H1 (cell line): ENCODE measurements at regions not wholly inside any gene's neighbourhood (a gene's known extent, or its start where the extent isn't known, plus 50 kb on each side); places are given as distances from the start of the nearest gene placed in this dataset.

Source experiments
- CTCF ChIA-PET: fragments of 300-600 bp; sonication (Branson Sonifier 250); formaldehyde crosslinking; loops from one replicate; lab custom pipeline; 2021; ENCODE audit not compliant: partially characterized antibody; lab: Charles Lee
- POLR2A ChIA-PET: fragments of 300-600 bp; sonication (Branson Sonifier 250); formaldehyde crosslinking; loops from one replicate; lab custom pipeline; 2021; ENCODE audit warnings: inconsistent platforms; ENCODE audit not compliant: partially characterized antibody; lab: Charles Lee
- DNase-seq, 2 experiments: peaks; one replicate each; pipeline versions ENCODE4 v3.0.0 to v3.0.0-alpha.2; 2010 to 2022; ENCODE audit warnings: low spot score in 2 of 2, low read depth in 1 of 2, mixed read lengths in 1 of 2
- FAIRE-seq: peaks from 2 replicates; lab custom pipeline; 2011; peaks lifted over from hg19 to GRCh38; lab: Jason Lieb, UNC
- H2AFZ ChIP-seq: 2 replicates; pipeline ENCODE4 v1.8.1; 2012; ENCODE audit warnings: low read length, inconsistent platforms
- H2AK5ac ChIP-seq: 2 replicates; pipeline ENCODE4 v1.6.1; 2013; ENCODE audit warnings: low read depth, low read length
- H2BK120ac ChIP-seq: replicated peaks from 2 replicates; pipeline ENCODE3; 2013; ENCODE audit warnings: low read depth, low read length, inconsistent platforms
- H2BK12ac ChIP-seq: 2 replicates; pipeline ENCODE4 v1.6.1; 2013; ENCODE audit warnings: low read depth, low read length
- H2BK15ac ChIP-seq: 2 replicates; pipeline ENCODE4 v1.6.1; 2013; ENCODE audit warnings: low read length
- H2BK20ac ChIP-seq: 2 replicates; pipeline ENCODE4 v1.6.1; 2013; ENCODE audit warnings: low read length
- H2BK5ac ChIP-seq: 2 replicates; pipeline ENCODE4 v1.6.1; 2013; ENCODE audit warnings: low read depth, low read length
- H3K14ac ChIP-seq: 2 replicates; pipeline ENCODE4 v1.6.1; 2013; ENCODE audit warnings: inconsistent platforms; ENCODE audit not compliant: insufficient read length
- H3K18ac ChIP-seq: 2 replicates; pipeline ENCODE4 v1.6.1; 2013; ENCODE audit warnings: low read length; ENCODE audit errors: extremely low read depth
- H3K23ac ChIP-seq: 2 replicates; pipeline ENCODE4 v1.6.1; 2013; ENCODE audit warnings: inconsistent platforms; ENCODE audit not compliant: insufficient read length
- H3K23me2 ChIP-seq: 2 replicates; pipeline ENCODE4 v1.6.1; 2013; ENCODE audit warnings: low read depth, low read length
- H3K27ac ChIP-seq: 2 replicates; pipeline ENCODE4 v1.6.1; 2011; ENCODE audit warnings: low read depth, low read length, inconsistent platforms
- H3K27me3 ChIP-seq, 4 experiments: replicated peaks in 1 of 4; 1 replicate in 1 of 4; 2 replicates in 3 of 4; pipeline versions ENCODE4 v1.6.1 to v1.8.1; 2011 to 2013; ENCODE audit warnings: low read length in 3 of 4, mild to moderate bottlenecking in 3 of 4, inconsistent platforms in 2 of 4, mixed read lengths in 2 of 4, moderate library complexity in 1 of 4; ENCODE audit not compliant: control insufficient read depth in 3 of 4, insufficient read depth in 3 of 4; ENCODE audit errors: extremely low read depth in 1 of 4
- H3K36me3 ChIP-seq, 4 experiments: 2 replicates each; pipeline versions ENCODE4 v1.6.1 to v1.8.1; 2011 to 2013; ENCODE audit warnings: mild to moderate bottlenecking in 4 of 4, low read length in 3 of 4, moderate library complexity in 2 of 4, control low read depth in 1 of 4, inconsistent platforms in 1 of 4; ENCODE audit not compliant: insufficient read depth in 4 of 4, control insufficient read depth in 2 of 4
- H3K4ac ChIP-seq: replicated peaks from 2 replicates; pipeline ENCODE3; 2013; ENCODE audit warnings: low read length, low read depth, mixed read lengths, inconsistent platforms; ENCODE audit not compliant: insufficient read length
- H3K4me1 ChIP-seq, 4 experiments: replicated peaks in 1 of 4; 1 replicate in 1 of 4; 2 replicates in 3 of 4; pipeline versions ENCODE4 v1.6.1 to v1.8.1; 2011 to 2013; ENCODE audit warnings: low read length in 3 of 4, inconsistent platforms in 2 of 4, mixed read lengths in 1 of 4; ENCODE audit not compliant: insufficient read depth in 4 of 4, control insufficient read depth in 3 of 4
- H3K4me2 ChIP-seq, 2 experiments: 2 replicates each; pipeline versions ENCODE4 v1.6.1 to v1.8.1; 2011 to 2013; ENCODE audit warnings: low read depth in 2 of 2, low read length in 2 of 2, control low read depth in 1 of 2, inconsistent platforms in 1 of 2, mild to moderate bottlenecking in 1 of 2; ENCODE audit not compliant: insufficient read depth in 1 of 2
- H3K4me3 ChIP-seq, 4 experiments: fragments of 200-600, 300-600 bp in 1 of 4; sonication (generic), shearing (Covaris generic), sonication (Bioruptor Twin) in 1 of 4; 2 replicates each; pipeline versions ENCODE4 v1.5.1 to v1.8.1; 2011 to 2016; ENCODE audit warnings: low read length in 4 of 4, low read depth in 3 of 4, control low read depth in 2 of 4, inconsistent platforms in 2 of 4, mild to moderate bottlenecking in 2 of 4, mixed read lengths in 1 of 4, moderate library complexity in 1 of 4; ENCODE audit not compliant: insufficient read depth in 2 of 4; ENCODE audit errors: extremely low read depth in 1 of 4
- H3K56ac ChIP-seq: replicated peaks from 2 replicates; pipeline ENCODE3; 2013; ENCODE audit warnings: low read depth, mild to moderate bottlenecking, mixed read lengths, low read length, inconsistent platforms; ENCODE audit not compliant: insufficient read length
- H3K79me1 ChIP-seq: 2 replicates; pipeline ENCODE4 v1.6.1; 2013; ENCODE audit warnings: low read depth, low read length, control low read depth
- H3K79me2 ChIP-seq, 2 experiments: 2 replicates each; pipeline versions ENCODE4 v1.6.1 to v1.8.1; 2012 to 2013; ENCODE audit warnings: low read length in 2 of 2, mild to moderate bottlenecking in 2 of 2, inconsistent platforms in 1 of 2; ENCODE audit not compliant: insufficient read depth in 2 of 2, control insufficient read depth in 1 of 2
- H3K9ac ChIP-seq, 4 experiments: replicated peaks in 1 of 4; 1 replicate in 1 of 4; 2 replicates in 3 of 4; pipeline versions ENCODE4 v1.6.1 to v1.8.1; 2011 to 2013; ENCODE audit warnings: low read depth in 3 of 4, low read length in 3 of 4, control low read depth in 2 of 4, mild to moderate bottlenecking in 2 of 4, moderate library complexity in 2 of 4, inconsistent platforms in 1 of 4; ENCODE audit errors: extremely low read depth in 1 of 4
- H3K9me3 ChIP-seq, 2 experiments: 2 replicates each; pipeline versions ENCODE4 v1.6.1 to v1.8.1; 2012 to 2013; ENCODE audit warnings: mild to moderate bottlenecking in 2 of 2, moderate library complexity in 2 of 2, control low read depth in 1 of 2, inconsistent platforms in 1 of 2, low read depth in 1 of 2, low read length in 1 of 2, mixed read lengths in 1 of 2; ENCODE audit not compliant: insufficient read depth in 2 of 2
- H4K20me1 ChIP-seq, 2 experiments: replicated peaks in 1 of 2; 2 replicates each; pipeline versions ENCODE3 to v1.8.1; 2011 to 2013; ENCODE audit warnings: inconsistent platforms in 2 of 2, low read length in 2 of 2, mild to moderate bottlenecking in 1 of 2; ENCODE audit not compliant: insufficient read depth in 2 of 2, control insufficient read depth in 1 of 2
- H4K5ac ChIP-seq: 2 replicates; pipeline ENCODE4 v1.6.1; 2013; ENCODE audit warnings: low read length, low read depth, mixed read lengths, inconsistent platforms; ENCODE audit not compliant: insufficient read length
- H4K8ac ChIP-seq: 2 replicates; pipeline ENCODE4 v1.8.0; 2013; ENCODE audit warnings: mild to moderate bottlenecking, moderate library complexity, low read length, inconsistent platforms; ENCODE audit not compliant: insufficient read depth; ENCODE audit errors: extremely low read depth
- H4K91ac ChIP-seq: replicated peaks from 2 replicates; pipeline ENCODE3; 2013; ENCODE audit warnings: low read length, mixed read lengths, inconsistent platforms; ENCODE audit not compliant: insufficient read length
- CHD1 ChIP-seq: IDR thresholded peaks from 2 replicates; pipeline ENCODE4 v1.6.1; 2012; ENCODE audit warnings: low read depth, low read length, improper control_type of control experiment
- SP4 ChIP-seq: IDR thresholded peaks from 2 replicates; pipeline ENCODE4 v1.6.1; 2012; ENCODE audit warnings: low read length, inconsistent platforms
- WGBS, 2 experiments: shearing (Covaris generic) in 1 of 2; methylation state at CpG; one replicate each; pipeline versions ENCODE4 v1.1.6 to v1.1.7; 2013 to 2015; ENCODE audit warnings: low lambda C conversion rate in 2 of 2, mixed read lengths in 2 of 2, inconsistent platforms in 1 of 2, low coverage in 1 of 2, missing lambda C conversion rate in 1 of 2; ENCODE audit not compliant: insufficient replicate concordance in 2 of 2, insufficient coverage in 1 of 2, insufficient read length in 1 of 2; ENCODE audit errors: extremely low coverage in 1 of 2, missing lambda C conversion rate in 1 of 2; 5-methylcytosine and 5-hydroxymethylcytosine counted together

DNA sequence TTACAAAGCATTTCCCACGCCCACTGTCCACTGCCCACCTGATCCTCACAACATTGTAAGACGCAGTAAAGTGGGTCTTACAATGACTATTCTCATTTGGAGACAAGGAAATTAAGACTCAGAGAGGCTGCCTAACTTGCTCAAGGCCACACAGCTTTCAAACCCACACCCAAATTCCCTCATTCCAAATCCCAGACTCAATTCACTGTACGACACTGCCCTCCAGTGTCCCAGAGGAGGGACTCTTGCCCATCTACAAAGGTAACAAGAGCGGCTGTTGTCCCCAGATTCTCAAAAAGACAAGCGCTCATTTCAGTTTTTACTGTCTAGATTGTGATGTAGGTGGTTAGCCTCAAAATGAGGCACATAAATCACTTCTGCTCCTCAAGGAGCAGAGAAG is 184.6 kb downstream of the ACTL7B start (continued):
- TF ChIP-seq SP4: no peak

DNA sequence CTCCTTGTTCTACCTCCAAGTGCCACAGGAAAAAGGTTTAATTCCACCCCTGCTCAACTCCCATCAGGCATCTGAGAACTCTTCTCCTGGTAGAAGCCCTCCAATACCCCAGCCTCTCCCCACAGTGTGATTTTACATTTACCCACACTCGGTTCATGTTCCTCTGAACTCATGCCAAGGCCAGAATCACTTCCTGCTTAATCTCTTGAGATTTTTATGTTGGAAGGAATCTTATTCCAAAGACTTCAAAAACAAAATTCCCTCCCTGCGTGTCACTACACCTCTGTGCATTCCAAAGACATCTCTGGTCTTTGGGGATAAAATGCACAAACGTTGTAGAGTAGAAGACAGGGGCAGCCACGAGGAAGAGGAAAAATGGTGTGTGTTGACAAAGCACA is 186.8 kb downstream of the ACTL7B start:
- H3K56ac ChIP-seq: no peak overlapping the region
- H2BK15ac ChIP-seq: no peak overlapping the region
- TF ChIP-seq CHD1: no peak
- no peaks in the 10 kb centered on the region for H3K9me3 ChIP-seq
- H3K79me2 ChIP-seq: no peaks in the 10 kb centered on the region
- H2BK5ac ChIP-seq: no peak overlapping the region
- H3K36me3 ChIP-seq: no peaks in the 10 kb centered on the region
- H3K4me3 ChIP-seq: no peak overlapping the region
- no peaks in the 10 kb centered on the region for H4K20me1 ChIP-seq
- POLR2A ChIA-PET: no interaction called here
- no peaks in the 10 kb centered on the region; a peak in 3 of 7 replicates for H3K4me1 ChIP-seq
- no peak overlapping the region for H2AK5ac ChIP-seq
- no peaks in the 10 kb centered on the region for H3K23me2 ChIP-seq
- no peak overlapping the region for H3K9ac ChIP-seq
- no peak overlapping the region for H3K4me2 ChIP-seq
- no peak overlapping the region for H3K23ac ChIP-seq
- no peak overlapping the region for H4K5ac ChIP-seq
- H3K18ac ChIP-seq: no peak overlapping the region
- no peak overlapping the region for H3K27ac ChIP-seq
- no peak overlapping the region for H2AFZ ChIP-seq
- H4K8ac ChIP-seq: no peak overlapping the region
- no peaks in the 10 kb centered on the region; a peak in 1 of 7 replicates for H3K27me3 ChIP-seq
- H4K91ac ChIP-seq: no peak overlapping the region
- no peak for FAIRE-seq
- CTCF ChIA-PET: no interaction called here
- H2BK12ac ChIP-seq: no peak overlapping the region
- H3K4ac ChIP-seq: no peak overlapping the region
- H2BK20ac ChIP-seq: no peak overlapping the region
- no peak overlapping the region for H2BK120ac ChIP-seq
- no peaks in the 10 kb centered on the region for H3K79me1 ChIP-seq
- 92% methylated on average over 4 of the region's 4 CpGs; no CpG with 5 or more reads in 1 of the 2 experiments for WGBS, 2 experiments
- no peak for DNase-seq
- H3K14ac ChIP-seq: no peak overlapping the region
